ENCODE measurements at regions not wholly inside any gene's neighbourhood (a gene's known extent, or its start where the extent isn't known, plus 50 kb on each side); places are given as distances from the start of the nearest gene placed in this dataset.
"Not testable (repeated sequence)": the region's sequence is repeated elsewhere in the genome, so short reads cannot be mapped to it uniquely, and the experiment has no call there.

- no peak for TF ChIP-seq EZH2 (IDR thresholded peaks at IDR 0.05; ENCODE audit: borderline replicate concordance, insufficient read depth, low read length, poor library complexity, severe bottlenecking)
- TF ChIP-seq SMC3 (conservative IDR thresholded peaks at IDR 0.05; ENCODE audit: poor library complexity), result no peak
- TF ChIP-seq, protein P1, sequence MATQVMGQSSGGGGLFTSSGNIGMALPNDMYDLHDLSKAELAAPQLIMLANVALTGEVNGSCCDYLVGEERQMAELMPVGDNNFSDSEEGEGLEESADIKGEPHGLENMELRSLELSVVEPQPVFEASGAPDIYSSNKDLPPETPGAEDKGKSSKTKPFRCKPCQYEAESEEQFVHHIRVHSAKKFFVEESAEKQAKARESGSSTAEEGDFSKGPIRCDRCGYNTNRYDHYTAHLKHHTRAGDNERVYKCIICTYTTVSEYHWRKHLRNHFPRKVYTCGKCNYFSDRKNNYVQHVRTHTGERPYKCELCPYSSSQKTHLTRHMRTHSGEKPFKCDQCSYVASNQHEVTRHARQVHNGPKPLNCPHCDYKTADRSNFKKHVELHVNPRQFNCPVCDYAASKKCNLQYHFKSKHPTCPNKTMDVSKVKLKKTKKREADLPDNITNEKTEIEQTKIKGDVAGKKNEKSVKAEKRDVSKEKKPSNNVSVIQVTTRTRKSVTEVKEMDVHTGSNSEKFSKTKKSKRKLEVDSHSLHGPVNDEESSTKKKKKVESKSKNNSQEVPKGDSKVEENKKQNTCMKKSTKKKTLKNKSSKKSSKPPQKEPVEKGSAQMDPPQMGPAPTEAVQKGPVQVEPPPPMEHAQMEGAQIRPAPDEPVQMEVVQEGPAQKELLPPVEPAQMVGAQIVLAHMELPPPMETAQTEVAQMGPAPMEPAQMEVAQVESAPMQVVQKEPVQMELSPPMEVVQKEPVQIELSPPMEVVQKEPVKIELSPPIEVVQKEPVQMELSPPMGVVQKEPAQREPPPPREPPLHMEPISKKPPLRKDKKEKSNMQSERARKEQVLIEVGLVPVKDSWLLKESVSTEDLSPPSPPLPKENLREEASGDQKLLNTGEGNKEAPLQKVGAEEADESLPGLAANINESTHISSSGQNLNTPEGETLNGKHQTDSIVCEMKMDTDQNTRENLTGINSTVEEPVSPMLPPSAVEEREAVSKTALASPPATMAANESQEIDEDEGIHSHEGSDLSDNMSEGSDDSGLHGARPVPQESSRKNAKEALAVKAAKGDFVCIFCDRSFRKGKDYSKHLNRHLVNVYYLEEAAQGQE (IDR thresholded peaks at IDR 0.05; ENCODE audit: borderline replicate concordance), result no peak
- TF ChIP-seq EP300 (conservative IDR thresholded peaks at IDR 0.05; ENCODE audit: poor library complexity, severe bottlenecking), result no peak
- no peak for TF ChIP-seq POLR2AphosphoS5 (IDR thresholded peaks at IDR 0.05)
- TF ChIP-seq, protein P2, sequence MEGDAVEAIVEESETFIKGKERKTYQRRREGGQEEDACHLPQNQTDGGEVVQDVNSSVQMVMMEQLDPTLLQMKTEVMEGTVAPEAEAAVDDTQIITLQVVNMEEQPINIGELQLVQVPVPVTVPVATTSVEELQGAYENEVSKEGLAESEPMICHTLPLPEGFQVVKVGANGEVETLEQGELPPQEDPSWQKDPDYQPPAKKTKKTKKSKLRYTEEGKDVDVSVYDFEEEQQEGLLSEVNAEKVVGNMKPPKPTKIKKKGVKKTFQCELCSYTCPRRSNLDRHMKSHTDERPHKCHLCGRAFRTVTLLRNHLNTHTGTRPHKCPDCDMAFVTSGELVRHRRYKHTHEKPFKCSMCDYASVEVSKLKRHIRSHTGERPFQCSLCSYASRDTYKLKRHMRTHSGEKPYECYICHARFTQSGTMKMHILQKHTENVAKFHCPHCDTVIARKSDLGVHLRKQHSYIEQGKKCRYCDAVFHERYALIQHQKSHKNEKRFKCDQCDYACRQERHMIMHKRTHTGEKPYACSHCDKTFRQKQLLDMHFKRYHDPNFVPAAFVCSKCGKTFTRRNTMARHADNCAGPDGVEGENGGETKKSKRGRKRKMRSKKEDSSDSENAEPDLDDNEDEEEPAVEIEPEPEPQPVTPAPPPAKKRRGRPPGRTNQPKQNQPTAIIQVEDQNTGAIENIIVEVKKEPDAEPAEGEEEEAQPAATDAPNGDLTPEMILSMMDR (IDR thresholded peaks at IDR 0.05; ENCODE audit: poor library complexity, severe bottlenecking), result no peak
- TF ChIP-seq MXI1 (conservative IDR thresholded peaks at IDR 0.05; ENCODE audit: poor library complexity, severe bottlenecking), result no peak
- no peak for TF ChIP-seq TAF1 (IDR thresholded peaks at IDR 0.05; ENCODE audit: low read depth)
- no peak for TF ChIP-seq RAD21 (conservative IDR thresholded peaks at IDR 0.05)
- no peak overlapping the region for H2AFZ ChIP-seq (ENCODE audit: low read depth, low read length)
- no peaks in the 10 kb centered on the region for H3K27me3 ChIP-seq (ENCODE audit: insufficient read depth, low read depth, low read length)
- no peaks in the 10 kb centered on the region for H3K9me3 ChIP-seq (ENCODE audit: low read length)
- H3K9ac ChIP-seq (ENCODE audit: low read length), result no peak overlapping the region
- no peaks in the 10 kb centered on the region for H3K36me3 ChIP-seq (ENCODE audit: insufficient read depth, low read length)
- no peak overlapping the region for H3K4me2 ChIP-seq (ENCODE audit: low read length)
- no peak overlapping the region for H3K27ac ChIP-seq (ENCODE audit: low read length)
- no peaks in the 10 kb centered on the region for H3K79me2 ChIP-seq (replicated peaks; ENCODE audit: insufficient read depth, low read length)
- H3K4me3 ChIP-seq (ENCODE audit: low read length), result no peak overlapping the region
- no peaks in the 10 kb centered on the region for H4K20me1 ChIP-seq (ENCODE audit: insufficient read depth)
- no peaks in the 10 kb centered on the region for H3F3A ChIP-seq (ENCODE audit: insufficient read depth, low read length, poor library complexity, severe bottlenecking)
- H3K9me2 ChIP-seq (ENCODE audit: insufficient read depth, low read length), result no peaks in the 10 kb centered on the region
Measured at GRCh38 chr5:1983919-1984695, 101.4 kb upstream of the IRX4 start.

GRCh38 chr5:1983401-1983800 is 100.7 kb upstream of the IRX4 start:
- H3K27me3 ChIP-seq (ENCODE audit: insufficient read depth, low read depth, low read length), result no peaks in the 10 kb centered on the region
- no peak for TF ChIP-seq POLR2AphosphoS5 (IDR thresholded peaks at IDR 0.05)
- no peak for TF ChIP-seq TAF1 (IDR thresholded peaks at IDR 0.05; ENCODE audit: low read depth)
- no peak for TF ChIP-seq SMC3 (conservative IDR thresholded peaks at IDR 0.05; ENCODE audit: poor library complexity)
- TF ChIP-seq EP300 (conservative IDR thresholded peaks at IDR 0.05; ENCODE audit: poor library complexity, severe bottlenecking), result no peak
- TF ChIP-seq, protein P2 (IDR thresholded peaks at IDR 0.05; ENCODE audit: poor library complexity, severe bottlenecking), result no peak
- TF ChIP-seq, protein P1 (IDR thresholded peaks at IDR 0.05; ENCODE audit: borderline replicate concordance), result no peak
- TF ChIP-seq MXI1 (conservative IDR thresholded peaks at IDR 0.05; ENCODE audit: poor library complexity, severe bottlenecking), result no peak
- no peak for TF ChIP-seq RAD21 (conservative IDR thresholded peaks at IDR 0.05)
- TF ChIP-seq EZH2 (IDR thresholded peaks at IDR 0.05; ENCODE audit: borderline replicate concordance, insufficient read depth, low read length, poor library complexity, severe bottlenecking), result no peak
- no peak overlapping the region for H2AFZ ChIP-seq (ENCODE audit: low read depth, low read length)
- no peaks in the 10 kb centered on the region for H3K9me2 ChIP-seq (ENCODE audit: insufficient read depth, low read length)
- no peaks in the 10 kb centered on the region for H3F3A ChIP-seq (ENCODE audit: insufficient read depth, low read length, poor library complexity, severe bottlenecking)
- H3K9me3 ChIP-seq (ENCODE audit: low read length), result no peaks in the 10 kb centered on the region
- no peak overlapping the region for H3K27ac ChIP-seq (ENCODE audit: low read length)
- no peak overlapping the region for H3K4me2 ChIP-seq (ENCODE audit: low read length)
- no peak overlapping the region for H3K9ac ChIP-seq (ENCODE audit: low read length)
- H3K79me2 ChIP-seq (replicated peaks; ENCODE audit: insufficient read depth, low read length), result no peaks in the 10 kb centered on the region
- no peaks in the 10 kb centered on the region for H3K36me3 ChIP-seq (ENCODE audit: insufficient read depth, low read length)
- no peaks in the 10 kb centered on the region for H4K20me1 ChIP-seq (ENCODE audit: insufficient read depth)
- H3K4me3 ChIP-seq (ENCODE audit: low read length), result no peak overlapping the region

DNA sequence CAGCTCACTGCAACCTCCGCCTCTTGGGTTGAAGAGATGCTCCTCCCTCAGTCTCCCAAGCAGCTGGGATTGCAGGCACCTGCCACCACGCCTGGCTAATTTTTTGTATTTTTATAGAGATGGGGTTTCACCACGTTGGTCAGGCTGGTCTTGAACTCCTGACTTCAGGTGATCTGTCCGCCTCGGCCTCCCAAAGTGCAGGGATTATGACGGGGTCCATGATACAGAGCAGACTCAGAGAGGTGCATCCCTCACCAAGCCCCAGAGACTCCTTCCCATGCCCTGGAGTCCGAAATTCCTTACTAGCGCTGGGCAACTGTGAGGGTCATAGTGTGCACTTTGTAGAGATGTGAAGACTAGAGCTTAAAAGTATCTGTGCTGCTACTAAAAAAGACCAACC is 99.8 kb upstream of the IRX4 start:
- H3K9me3 ChIP-seq (ENCODE audit: low read length); H3K4me3 ChIP-seq (ENCODE audit: low read length); H3K27me3 ChIP-seq (ENCODE audit: insufficient read depth, low read depth, low read length); H3F3A ChIP-seq (ENCODE audit: insufficient read depth, low read length, poor library complexity, severe bottlenecking); H3K36me3 ChIP-seq (ENCODE audit: insufficient read depth, low read length); H3K9me2 ChIP-seq (ENCODE audit: insufficient read depth, low read length); H2AFZ ChIP-seq (ENCODE audit: low read depth, low read length); H4K20me1 ChIP-seq (ENCODE audit: insufficient read depth); H3K79me2 ChIP-seq (replicated peaks; ENCODE audit: insufficient read depth, low read length); H3K27ac ChIP-seq (ENCODE audit: low read length); H3K9ac ChIP-seq (ENCODE audit: low read length); H3K4me2 ChIP-seq (ENCODE audit: low read length): not testable (repeated sequence)

All from neural cell (in vitro differentiated cells).